H9 (cell line): ENCODE measurements at regions not wholly inside any gene's neighbourhood (a gene's known extent, or its start where the extent isn't known, plus 50 kb on each side); places are given as distances from the start of the nearest gene placed in this dataset.

Experiments used
- DNase-seq: peaks from one replicate; pipeline ENCODE4 v3.0.0-alpha.2; 2017
- H2AFZ ChIP-seq: one replicate; pipeline ENCODE4 v1.6.1; 2013; ENCODE audit warnings: mild to moderate bottlenecking, low read length, control low read depth, moderate library complexity
- H2AK5ac ChIP-seq: 2 replicates; pipeline ENCODE4 v1.6.1; 2013; ENCODE audit warnings: low read length, control low read depth, mixed read lengths; ENCODE audit not compliant: insufficient read length
- H2BK120ac ChIP-seq: one replicate; pipeline ENCODE4 v1.6.1; 2013; ENCODE audit warnings: low read depth, mild to moderate bottlenecking, low read length, control low read depth, inconsistent platforms; ENCODE audit not compliant: poor library complexity, severe bottlenecking
- H2BK12ac ChIP-seq: 2 replicates; pipeline ENCODE4 v1.6.1; 2013; ENCODE audit warnings: low read length, control low read depth, mixed read lengths, low read depth; ENCODE audit not compliant: insufficient read length
- H2BK15ac ChIP-seq: 2 replicates; pipeline ENCODE4 v1.6.1; 2013; ENCODE audit warnings: low read depth, low read length, control low read depth
- H2BK20ac ChIP-seq: one replicate; pipeline ENCODE4 v1.6.1; 2013; ENCODE audit warnings: low read depth, mild to moderate bottlenecking, low read length, control low read depth, inconsistent platforms; ENCODE audit not compliant: poor library complexity, severe bottlenecking
- H2BK5ac ChIP-seq: 2 replicates; pipeline ENCODE4 v1.6.1; 2013; ENCODE audit warnings: low read length, control low read depth, mixed read lengths; ENCODE audit not compliant: insufficient read length
- H3K14ac ChIP-seq: 2 replicates; pipeline ENCODE4 v1.6.1; 2013; ENCODE audit warnings: low read length, control low read depth; ENCODE audit not compliant: insufficient read depth
- H3K18ac ChIP-seq: 2 replicates; pipeline ENCODE4 v1.6.1; 2013; ENCODE audit warnings: low read depth, mild to moderate bottlenecking, mixed read lengths, low read length, control low read depth; ENCODE audit not compliant: insufficient read length
- H3K23ac ChIP-seq: 2 replicates; pipeline ENCODE4 v1.6.1; 2013; ENCODE audit warnings: low read length, control low read depth, mixed read lengths, low read depth; ENCODE audit not compliant: insufficient read length
- H3K23me2 ChIP-seq: 2 replicates; pipeline ENCODE4 v1.6.1; 2013; ENCODE audit warnings: low read depth, mild to moderate bottlenecking, mixed read lengths, low read length, control low read depth; ENCODE audit not compliant: insufficient read length, poor library complexity, severe bottlenecking
- H3K27ac ChIP-seq: 2 replicates; pipeline ENCODE4 v1.5.1; 2013; ENCODE audit warnings: low read length, control low read depth, mixed read lengths, low read depth; ENCODE audit not compliant: insufficient read length
- H3K27me3 ChIP-seq: 2 replicates; pipeline ENCODE4 v1.6.1; 2013; ENCODE audit warnings: low read length, control low read depth, inconsistent platforms; ENCODE audit not compliant: insufficient read depth
- H3K4ac ChIP-seq: 2 replicates; pipeline ENCODE4 v1.6.1; 2013; ENCODE audit warnings: low read depth, mild to moderate bottlenecking, control low read depth, inconsistent platforms, low read length, moderate library complexity
- H3K4me1 ChIP-seq: 2 replicates; pipeline ENCODE4 v1.6.1; 2013; ENCODE audit warnings: low read length, control low read depth, inconsistent platforms; ENCODE audit not compliant: insufficient read depth
- H3K4me2 ChIP-seq: 2 replicates; pipeline ENCODE4 v1.6.1; 2013; ENCODE audit warnings: low read length, control low read depth, mixed read lengths; ENCODE audit not compliant: insufficient read length, insufficient read depth
- H3K56ac ChIP-seq: 2 replicates; pipeline ENCODE4 v1.6.1; 2013; ENCODE audit warnings: low read depth, mild to moderate bottlenecking, mixed read lengths, low read length, control low read depth; ENCODE audit not compliant: insufficient read length
- H3K79me1 ChIP-seq: 2 replicates; pipeline ENCODE4 v1.6.1; 2013; ENCODE audit warnings: low read depth, mild to moderate bottlenecking, moderate library complexity, low read length, control low read depth, inconsistent platforms; ENCODE audit not compliant: insufficient read depth, poor library complexity, severe bottlenecking
- H3K79me2 ChIP-seq: 2 replicates; pipeline ENCODE4 v1.6.1; 2013; ENCODE audit warnings: low read length, control low read depth, inconsistent platforms; ENCODE audit not compliant: insufficient read depth
- H3K9ac ChIP-seq: 2 replicates; pipeline ENCODE4 v1.6.1; 2013; ENCODE audit warnings: low read length, control low read depth, mixed read lengths; ENCODE audit not compliant: insufficient read length; ENCODE audit errors: extremely low read depth
- H3K9me3 ChIP-seq: one replicate; pipeline ENCODE4 v1.6.1; 2013; ENCODE audit warnings: low read depth, low read length, inconsistent platforms; ENCODE audit not compliant: control insufficient read depth
- H3T11ph ChIP-seq: one replicate; pipeline ENCODE4 v1.6.1; 2013; ENCODE audit warnings: mild to moderate bottlenecking, low read length, control low read depth, inconsistent platforms
- H4K20me1 ChIP-seq: one replicate; pipeline ENCODE4 v1.6.1; 2013; ENCODE audit not compliant: control insufficient read depth, insufficient read length, insufficient read depth
- H4K5ac ChIP-seq: 2 replicates; pipeline ENCODE4 v1.6.1; 2013; ENCODE audit warnings: low read depth, mild to moderate bottlenecking, mixed read lengths, low read length, control low read depth; ENCODE audit not compliant: insufficient read length
- H4K8ac ChIP-seq: replicated peaks from 2 replicates; pipeline ENCODE4 v1.6.1; 2013; ENCODE audit warnings: low read length, control low read depth, mixed read lengths, low read depth; ENCODE audit not compliant: insufficient read length
- H4K91ac ChIP-seq: 2 replicates; pipeline ENCODE4 v1.6.1; 2013; ENCODE audit warnings: low read depth, mild to moderate bottlenecking, moderate library complexity, mixed read lengths, low read length, control low read depth; ENCODE audit not compliant: insufficient read length
- H3K27ac Mint-ChIP-seq, 3 experiments: 2 replicates in 2 of 3; 3 replicates in 1 of 3; pipeline ENCODE4 v1.8.0; 2020 to 2021; ENCODE audit warnings: mixed read lengths in 3 of 3, mild to moderate bottlenecking in 1 of 3, moderate library complexity in 1 of 3
- H3K27me3 Mint-ChIP-seq: 2 replicates; pipeline ENCODE4 v1.8.0; 2021; ENCODE audit warnings: low read depth, mild to moderate bottlenecking, moderate library complexity, mixed read lengths
- H3K36me3 Mint-ChIP-seq, 3 experiments: 2 replicates in 2 of 3; 3 replicates in 1 of 3; pipeline ENCODE4 v1.8.0; 2020 to 2021; ENCODE audit warnings: low read depth in 3 of 3, mixed read lengths in 3 of 3; ENCODE audit not compliant: insufficient read depth in 1 of 3
- H3K4me1 Mint-ChIP-seq, 2 experiments: 2 replicates each; pipeline ENCODE4 v1.8.0; 2020; ENCODE audit warnings: mixed read lengths in 2 of 2
- H3K4me3 Mint-ChIP-seq, 2 experiments: 2 replicates in 1 of 2; 3 replicates in 1 of 2; pipeline ENCODE4 v1.8.0; 2020 to 2021; ENCODE audit warnings: mild to moderate bottlenecking in 2 of 2, mixed read lengths in 2 of 2, moderate library complexity in 1 of 2
- H3K9me3 Mint-ChIP-seq, 2 experiments: 2 replicates in 1 of 2; 3 replicates in 1 of 2; pipeline ENCODE4 v1.8.0; 2020; ENCODE audit warnings: mild to moderate bottlenecking in 2 of 2, mixed read lengths in 2 of 2, moderate library complexity in 1 of 2
- TF ChIP-seq, protein P1 (sequence below): fragments of 200-600 bp; sonication (generic); conservative IDR thresholded peaks from 3 replicates; pipeline ENCODE4 v1.8.0; 2021; ENCODE audit warnings: antibody characterized with exemption, mild to moderate bottlenecking

DNA sequence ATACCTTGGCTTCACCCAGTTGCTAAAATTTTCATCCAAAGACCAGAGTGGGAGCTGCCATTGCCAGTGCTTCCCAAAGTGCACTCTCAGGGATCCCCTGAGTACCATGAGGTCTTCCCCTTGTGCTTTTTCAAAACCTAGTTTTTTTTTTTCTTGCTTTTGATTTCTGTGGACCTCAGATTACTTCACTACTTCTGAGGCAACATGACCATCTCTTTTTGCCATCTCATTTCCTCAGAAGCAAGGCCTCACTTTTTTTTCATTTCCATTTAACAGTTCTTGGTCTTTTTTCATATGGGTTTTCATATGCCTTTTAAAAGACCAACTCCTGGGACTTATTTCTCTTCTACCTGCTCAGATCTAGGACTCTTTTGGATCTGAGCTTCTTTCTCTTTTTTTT lies 64.1 kb upstream of the MMS22L start:
- Histone ChIP-seq H3K56ac (no peak overlapping the region), H3T11ph (no peak overlapping the region), H3K4ac (no peak overlapping the region), H3K23me2 (no peaks in the 10 kb centered on the region), H3K14ac (no peak overlapping the region), H2AFZ (no peak overlapping the region), H2AK5ac (no peak overlapping the region), H4K91ac (no peak overlapping the region), H3K4me2 (no peak overlapping the region), H3K9ac (no peak overlapping the region), H3K23ac (no peak overlapping the region), H2BK12ac (no peak overlapping the region), H4K8ac (no peak overlapping the region), H3K18ac (no peak overlapping the region), H3K9me3 (no peaks in the 10 kb centered on the region), H4K5ac (no peak overlapping the region), H2BK20ac (no peak overlapping the region), H2BK120ac (no peak overlapping the region), H3K79me2 (no peaks in the 10 kb centered on the region), H2BK15ac (no peak overlapping the region), H2BK5ac (no peak overlapping the region), H3K4me1 (no peaks in the 10 kb centered on the region), H3K27ac (no peak overlapping the region), H3K79me1 (no peaks in the 10 kb centered on the region), H4K20me1 (no peaks in the 10 kb centered on the region), H3K27me3 (no peaks in the 10 kb centered on the region)
- TF ChIP-seq, protein P1, sequence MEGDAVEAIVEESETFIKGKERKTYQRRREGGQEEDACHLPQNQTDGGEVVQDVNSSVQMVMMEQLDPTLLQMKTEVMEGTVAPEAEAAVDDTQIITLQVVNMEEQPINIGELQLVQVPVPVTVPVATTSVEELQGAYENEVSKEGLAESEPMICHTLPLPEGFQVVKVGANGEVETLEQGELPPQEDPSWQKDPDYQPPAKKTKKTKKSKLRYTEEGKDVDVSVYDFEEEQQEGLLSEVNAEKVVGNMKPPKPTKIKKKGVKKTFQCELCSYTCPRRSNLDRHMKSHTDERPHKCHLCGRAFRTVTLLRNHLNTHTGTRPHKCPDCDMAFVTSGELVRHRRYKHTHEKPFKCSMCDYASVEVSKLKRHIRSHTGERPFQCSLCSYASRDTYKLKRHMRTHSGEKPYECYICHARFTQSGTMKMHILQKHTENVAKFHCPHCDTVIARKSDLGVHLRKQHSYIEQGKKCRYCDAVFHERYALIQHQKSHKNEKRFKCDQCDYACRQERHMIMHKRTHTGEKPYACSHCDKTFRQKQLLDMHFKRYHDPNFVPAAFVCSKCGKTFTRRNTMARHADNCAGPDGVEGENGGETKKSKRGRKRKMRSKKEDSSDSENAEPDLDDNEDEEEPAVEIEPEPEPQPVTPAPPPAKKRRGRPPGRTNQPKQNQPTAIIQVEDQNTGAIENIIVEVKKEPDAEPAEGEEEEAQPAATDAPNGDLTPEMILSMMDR, result no peak
- H3K36me3 Mint-ChIP-seq, result no peaks in the 10 kb centered on the region
- no peak for DNase-seq
- H3K9me3 Mint-ChIP-seq, result no peaks in the 10 kb centered on the region; a peak in 2 of 5 replicates
- H3K4me3 Mint-ChIP-seq, result no peak overlapping the region
- peaks cover 1% of the 10 kb centered on the region for H3K27me3 Mint-ChIP-seq
- H3K4me1 Mint-ChIP-seq, result peaks cover 15 to 28% of the 10 kb centered on the region in 2 experiments
- no peak overlapping the region for H3K27ac Mint-ChIP-seq
